ENCODE measurements at regions not wholly inside any gene's neighbourhood (a gene's known extent, or its start where the extent isn't known, plus 50 kb on each side); places are given as distances from the start of the nearest gene placed in this dataset.
"Not testable (repeated sequence)": the region's sequence is repeated elsewhere in the genome, so short reads cannot be mapped to it uniquely, and the experiment has no call there.

DNA sequence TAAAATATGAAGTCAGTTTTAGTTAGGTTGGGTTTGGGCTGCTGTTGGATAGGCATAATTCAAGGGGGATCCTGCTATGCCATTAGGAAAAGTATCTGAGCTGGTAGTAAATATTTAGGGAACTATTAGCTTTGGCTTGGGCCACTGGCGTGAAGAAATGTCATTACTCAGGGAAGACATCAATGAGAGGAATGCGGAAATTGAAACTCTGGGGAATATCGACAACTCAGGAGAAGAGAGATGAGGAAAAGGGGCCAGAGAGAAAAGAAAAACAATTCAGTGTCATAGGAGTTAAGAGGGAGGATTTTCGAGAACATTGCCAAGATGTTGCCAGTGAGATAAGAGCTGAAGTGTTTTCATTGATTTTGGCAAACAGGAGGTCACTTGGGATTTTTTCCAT, 149.7 kb upstream of the PARD3B start:
- FAIRE-seq (no peak), ATAC-seq (peak in 3 of 4 donors; percentile 53 to 85 (median 62)), DNase-seq (no peak)
- no peaks in the 10 kb centered on the region for H3K9me3 ChIP-seq
- no peak overlapping the region for H3K27ac ChIP-seq
- H3K4me3 ChIP-seq = no peak overlapping the region
- H3K27me3 ChIP-seq = no peaks in the 10 kb centered on the region
- H3K4me1 ChIP-seq = peaks cover 0 to 7% (median 6%) of the 10 kb centered on the region in 3 donors
- TF ChIP-seq, protein P1, sequence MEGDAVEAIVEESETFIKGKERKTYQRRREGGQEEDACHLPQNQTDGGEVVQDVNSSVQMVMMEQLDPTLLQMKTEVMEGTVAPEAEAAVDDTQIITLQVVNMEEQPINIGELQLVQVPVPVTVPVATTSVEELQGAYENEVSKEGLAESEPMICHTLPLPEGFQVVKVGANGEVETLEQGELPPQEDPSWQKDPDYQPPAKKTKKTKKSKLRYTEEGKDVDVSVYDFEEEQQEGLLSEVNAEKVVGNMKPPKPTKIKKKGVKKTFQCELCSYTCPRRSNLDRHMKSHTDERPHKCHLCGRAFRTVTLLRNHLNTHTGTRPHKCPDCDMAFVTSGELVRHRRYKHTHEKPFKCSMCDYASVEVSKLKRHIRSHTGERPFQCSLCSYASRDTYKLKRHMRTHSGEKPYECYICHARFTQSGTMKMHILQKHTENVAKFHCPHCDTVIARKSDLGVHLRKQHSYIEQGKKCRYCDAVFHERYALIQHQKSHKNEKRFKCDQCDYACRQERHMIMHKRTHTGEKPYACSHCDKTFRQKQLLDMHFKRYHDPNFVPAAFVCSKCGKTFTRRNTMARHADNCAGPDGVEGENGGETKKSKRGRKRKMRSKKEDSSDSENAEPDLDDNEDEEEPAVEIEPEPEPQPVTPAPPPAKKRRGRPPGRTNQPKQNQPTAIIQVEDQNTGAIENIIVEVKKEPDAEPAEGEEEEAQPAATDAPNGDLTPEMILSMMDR (IDR thresholded peaks at IDR 0.05) = no peak
- 34 to 44% methylated on average over 4 of the region's 4 CpGs for WGBS, 2 donors
- intact Hi-C loops (cut with DNase I) = no loop called here
- H3K36me3 ChIP-seq = no peaks in the 10 kb centered on the region

DNA sequence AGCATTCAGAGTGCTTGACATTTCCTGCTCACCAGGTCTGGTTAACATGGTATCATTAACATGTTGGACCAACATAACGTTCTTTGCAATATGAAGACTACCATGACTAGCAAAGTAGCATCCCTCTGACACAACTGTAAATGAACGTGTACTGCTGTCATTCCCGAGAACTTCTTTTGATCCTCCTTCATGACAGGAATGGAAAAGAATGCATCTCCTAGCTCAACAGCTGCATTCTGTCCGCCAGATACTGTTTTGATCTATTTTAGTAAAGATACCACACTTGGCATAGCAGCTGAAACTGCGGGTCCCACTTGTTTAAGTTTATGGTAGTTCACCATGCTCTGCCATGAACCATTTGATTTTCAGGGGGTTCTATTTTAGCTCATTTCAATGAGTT, 144.2 kb upstream of the PARD3B start:
- TF ChIP-seq, protein P1 (IDR thresholded peaks at IDR 0.05) = no peak
- FAIRE-seq = no peak

DNA sequence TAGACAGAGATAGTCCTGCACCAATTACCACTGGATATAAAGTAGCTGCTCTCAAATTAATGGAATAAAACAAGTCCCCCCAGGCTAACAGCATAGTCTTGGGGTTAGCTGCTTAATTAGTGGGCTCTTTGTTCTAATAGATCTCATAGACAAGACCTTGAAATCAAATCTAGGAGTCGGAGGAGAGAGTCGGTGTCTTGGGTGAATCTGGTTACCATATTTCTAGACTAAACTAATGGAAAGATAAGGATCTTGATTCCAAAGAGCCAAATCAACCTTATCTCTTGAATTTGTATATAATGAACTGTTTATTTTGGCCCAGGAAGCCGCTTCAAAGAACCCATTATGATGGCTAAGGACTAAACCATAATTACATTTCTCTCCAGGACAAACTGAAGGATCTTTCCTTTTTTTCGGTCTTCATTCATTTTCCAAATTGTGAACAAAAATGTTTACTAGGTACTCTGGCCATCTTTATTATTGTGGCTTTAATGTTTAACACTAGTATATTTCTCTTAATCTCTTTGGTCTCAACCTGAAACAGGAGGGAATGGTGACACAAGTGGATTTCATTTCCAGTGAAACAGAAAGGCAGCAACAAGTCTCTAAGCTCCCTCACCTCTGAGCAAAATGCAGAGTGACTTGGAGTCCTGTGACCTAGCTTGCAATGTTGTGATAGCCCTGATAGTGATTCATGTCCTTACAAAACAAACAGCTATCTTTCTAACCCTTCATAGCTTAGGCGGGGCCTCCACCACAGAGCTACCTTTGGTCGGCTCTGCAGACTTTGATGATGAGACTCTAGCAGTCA, 137.9 kb upstream of the PARD3B start:
- TF ChIP-seq, protein P1 (IDR thresholded peaks at IDR 0.05) = no peak
- ATAC-seq = peak in 1 of 4 donors; percentile 20
- H3K9me3 ChIP-seq = no peaks in the 10 kb centered on the region
- no peaks in the 10 kb centered on the region for H3K27me3 ChIP-seq
- H3K27ac ChIP-seq = no peak overlapping the region
- WGBS, 2 donors = 81 to 82% methylated on average over 6 of the region's 6 CpGs
- intact Hi-C loops (cut with DNase I) = no loop called here
- FAIRE-seq = no peak
- no peaks in the 10 kb centered on the region for H3K4me1 ChIP-seq
- no peak for DNase-seq
- H3K4me3 ChIP-seq = no peak overlapping the region
- no peaks in the 10 kb centered on the region for H3K36me3 ChIP-seq

More for the DNA sequence above, 144.2 kb upstream of the PARD3B start:
- H3K4me1 ChIP-seq = peaks cover 0 to 2% (median 0%) of the 10 kb centered on the region in 3 donors
- no peaks in the 10 kb centered on the region for H3K27me3 ChIP-seq
- WGBS, 2 donors = 79 to 91% methylated on average over 5 of the region's 5 CpGs
- ATAC-seq (no peak), DNase-seq (no peak)
- H3K9me3 ChIP-seq = no peaks in the 10 kb centered on the region
- H3K36me3 ChIP-seq = no peaks in the 10 kb centered on the region
- no peak overlapping the region for H3K4me3 ChIP-seq
- H3K27ac ChIP-seq = no peak overlapping the region
- intact Hi-C loops (cut with DNase I) = no loop called here

DNA sequence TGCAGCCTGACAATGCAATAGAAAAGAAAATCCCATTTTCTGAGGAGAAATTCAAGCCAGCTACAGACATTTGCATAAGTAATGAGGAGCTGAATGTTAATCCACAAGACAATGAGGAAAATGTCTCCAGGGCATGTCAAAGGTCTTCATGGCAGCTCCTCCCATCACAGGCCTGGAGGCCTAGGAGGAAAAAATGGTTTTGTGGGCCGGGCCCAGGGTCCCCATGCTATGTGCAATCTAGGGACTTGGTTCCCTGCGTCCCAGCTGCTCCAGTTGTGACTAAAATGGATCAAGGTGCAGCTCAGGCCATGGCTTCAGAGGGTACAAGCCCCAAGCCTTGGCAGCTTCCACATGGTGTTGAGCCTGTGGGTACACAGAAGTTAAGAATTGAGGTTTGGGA, 132.5 kb upstream of the PARD3B start:
- H3K4me3 ChIP-seq; ATAC-seq; H3K27ac ChIP-seq; DNase-seq; H3K36me3 ChIP-seq; H3K9me3 ChIP-seq; intact Hi-C loops (cut with DNase I); FAIRE-seq; H3K27me3 ChIP-seq; H3K4me1 ChIP-seq: not testable (repeated sequence)
- 81 to 86% methylated on average over 2 of the region's 2 CpGs for WGBS, 2 donors

DNA sequence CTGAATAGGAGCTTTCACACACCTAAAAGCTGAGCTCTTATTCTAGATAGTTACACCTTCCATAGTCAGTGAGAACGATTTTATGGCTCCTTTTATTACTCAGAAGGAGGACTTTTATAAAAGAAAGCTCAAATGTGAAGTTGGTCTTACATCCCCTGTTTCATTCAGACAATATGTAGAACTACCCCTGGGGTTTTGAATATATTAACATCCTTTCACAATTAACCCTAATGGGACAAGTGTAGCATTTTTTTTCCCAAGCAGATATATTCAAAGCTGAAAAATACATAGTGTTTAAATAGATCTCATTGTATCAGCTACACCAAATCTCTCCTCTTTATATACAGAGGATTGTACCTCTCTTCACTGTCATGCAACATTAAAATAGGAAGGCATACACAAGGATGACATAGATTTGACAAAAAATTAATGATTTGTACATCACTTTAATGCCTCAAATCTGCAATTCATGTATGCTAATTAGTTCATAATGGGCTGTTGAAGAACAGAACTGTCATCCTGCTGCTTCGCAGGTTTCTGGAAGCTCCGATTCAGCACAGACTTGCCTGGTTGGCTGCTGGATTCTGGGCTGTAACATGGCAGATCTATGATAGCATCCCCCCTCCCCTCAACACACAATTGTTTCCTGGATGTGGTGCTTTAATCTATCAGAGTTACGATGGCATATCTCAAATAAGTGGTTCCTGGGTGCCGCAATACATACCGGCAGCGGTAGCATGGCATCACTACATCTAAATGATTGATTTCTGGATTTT, 129.7 kb upstream of the PARD3B start:
- DNase-seq (no peak), ATAC-seq (no peak), FAIRE-seq (no peak)
- Histone ChIP-seq H3K27me3 (no peaks in the 10 kb centered on the region), H3K4me3 (no peak overlapping the region), H3K9me3 (no peaks in the 10 kb centered on the region), H3K4me1 (no peaks in the 10 kb centered on the region), H3K36me3 (no peaks in the 10 kb centered on the region), H3K27ac (no peak overlapping the region)
- 73 to 80% methylated on average over 7 of the region's 7 CpGs for WGBS, 2 donors
- intact Hi-C loops (cut with DNase I) = no loop called here
- TF ChIP-seq, protein P1 (IDR thresholded peaks at IDR 0.05) = no peak

Measured in pancreas (tissue), 10 donors.